Memory B cell (primary cell): ENCODE measurements at regions not wholly inside any gene's neighbourhood (a gene's known extent, or its start where the extent isn't known, plus 50 kb on each side); places are given as distances from the start of the nearest gene placed in this dataset.

Source experiments
- ATAC-seq: fragments of 150-1000 bp; cut with Tn5 transposase; 2 replicates; pipeline ENCODE4 v1.10.0; 2021; ENCODE audit warnings: low read depth, mild to moderate bottlenecking, moderate library complexity
- DNase-seq, 2 donors: peaks; one replicate each; pipeline ENCODE4 v3.0.0; 2022; ENCODE audit warnings: low spot score in 2 of 2
- H3K27ac Mint-ChIP-seq: one replicate; pipeline ENCODE4 v1.8.0; 2022; ENCODE audit warnings: mild to moderate bottlenecking, moderate library complexity, mixed read lengths
- H3K27me3 Mint-ChIP-seq: one replicate; pipeline ENCODE4 v1.8.0; 2022; ENCODE audit warnings: mixed read lengths
- H3K36me3 Mint-ChIP-seq: one replicate; pipeline ENCODE4 v1.8.0; 2022; ENCODE audit warnings: mild to moderate bottlenecking, mixed read lengths
- H3K4me1 Mint-ChIP-seq: one replicate; pipeline ENCODE4 v1.8.0; 2022; ENCODE audit warnings: mixed read lengths
- H3K4me3 Mint-ChIP-seq: one replicate; pipeline ENCODE4 v1.8.0; 2022; ENCODE audit warnings: mild to moderate bottlenecking, moderate library complexity, mixed read lengths
- H3K9me3 Mint-ChIP-seq: one replicate; pipeline ENCODE4 v1.8.0; 2022; ENCODE audit warnings: mixed read lengths

GRCh38 chr3:117435506-117435905 is 725.9 kb downstream of the TUSC7 start:
- H3K9me3 Mint-ChIP-seq = no peaks in the 10 kb centered on the region
- no peak for DNase-seq
- no peaks in the 10 kb centered on the region for H3K4me1 Mint-ChIP-seq
- H3K27me3 Mint-ChIP-seq = no peaks in the 10 kb centered on the region
- no peaks in the 10 kb centered on the region for H3K36me3 Mint-ChIP-seq
- no peak overlapping the region for H3K27ac Mint-ChIP-seq
- no peak overlapping the region for H3K4me3 Mint-ChIP-seq
- ATAC-seq = no peak

- no peak for DNase-seq
- no peaks in the 10 kb centered on the region for H3K36me3 Mint-ChIP-seq
- no peaks in the 10 kb centered on the region for H3K27me3 Mint-ChIP-seq
- no peak for ATAC-seq
- no peak overlapping the region for H3K27ac Mint-ChIP-seq
- no peak overlapping the region for H3K4me3 Mint-ChIP-seq
- no peaks in the 10 kb centered on the region for H3K9me3 Mint-ChIP-seq
- no peaks in the 10 kb centered on the region for H3K4me1 Mint-ChIP-seq
Measured at GRCh38 chr3:117439812-117440211, 730.2 kb downstream of the TUSC7 start.

GRCh38 chr3:117441851-117442250 is 732.3 kb downstream of the TUSC7 start:
- Mint-ChIP-seq H3K27me3 (no peaks in the 10 kb centered on the region), H3K4me1 (no peaks in the 10 kb centered on the region), H3K27ac (no peak overlapping the region), H3K4me3 (no peak overlapping the region), H3K36me3 (no peaks in the 10 kb centered on the region), H3K9me3 (no peaks in the 10 kb centered on the region)
- no peak for DNase-seq
- ATAC-seq = no peak

GRCh38 chr3:117442566-117442965 is 733.0 kb downstream of the TUSC7 start:
- DNase-seq (no peak), ATAC-seq (no peak)
- Mint-ChIP-seq H3K4me3 (no peak overlapping the region), H3K27ac (no peak overlapping the region), H3K27me3 (no peaks in the 10 kb centered on the region), H3K4me1 (no peaks in the 10 kb centered on the region), H3K36me3 (no peaks in the 10 kb centered on the region), H3K9me3 (no peaks in the 10 kb centered on the region)

GRCh38 chr3:117443014-117443413 is 733.4 kb downstream of the TUSC7 start:
- no peaks in the 10 kb centered on the region for H3K4me1 Mint-ChIP-seq
- no peaks in the 10 kb centered on the region for H3K9me3 Mint-ChIP-seq

GRCh38 chr3:117444175-117444574 is 734.6 kb downstream of the TUSC7 start:
- ATAC-seq = no peak

More at GRCh38 chr3:117443014-117443413, 733.4 kb downstream of the TUSC7 start:
- Mint-ChIP-seq H3K36me3 (no peaks in the 10 kb centered on the region), H3K4me3 (no peak overlapping the region), H3K27me3 (no peaks in the 10 kb centered on the region), H3K27ac (no peak overlapping the region)
- ATAC-seq (no peak), DNase-seq (no peak)

GRCh38 chr3:117447419-117447818 is 737.8 kb downstream of the TUSC7 start:
- no peaks in the 10 kb centered on the region for H3K9me3 Mint-ChIP-seq
- ATAC-seq (no peak), DNase-seq (no peak)
- H3K36me3 Mint-ChIP-seq = no peaks in the 10 kb centered on the region
- H3K4me1 Mint-ChIP-seq = no peaks in the 10 kb centered on the region
- H3K27me3 Mint-ChIP-seq = no peaks in the 10 kb centered on the region
- no peak overlapping the region for H3K27ac Mint-ChIP-seq
- no peak overlapping the region for H3K4me3 Mint-ChIP-seq

More at GRCh38 chr3:117444175-117444574, 734.6 kb downstream of the TUSC7 start:
- Mint-ChIP-seq H3K27ac (no peak overlapping the region), H3K4me1 (no peaks in the 10 kb centered on the region), H3K9me3 (no peaks in the 10 kb centered on the region), H3K36me3 (no peaks in the 10 kb centered on the region), H3K27me3 (no peaks in the 10 kb centered on the region), H3K4me3 (no peak overlapping the region)
- DNase-seq = no peak

- H3K36me3 Mint-ChIP-seq = no peaks in the 10 kb centered on the region
- H3K27ac Mint-ChIP-seq = no peak overlapping the region
- H3K4me1 Mint-ChIP-seq = no peaks in the 10 kb centered on the region
- no peak overlapping the region for H3K4me3 Mint-ChIP-seq
- ATAC-seq (no peak), DNase-seq (no peak)
- H3K27me3 Mint-ChIP-seq = no peaks in the 10 kb centered on the region
- H3K9me3 Mint-ChIP-seq = no peaks in the 10 kb centered on the region
Measured at GRCh38 chr3:117450026-117450425, 740.4 kb downstream of the TUSC7 start.

- ATAC-seq (no peak), DNase-seq (no peak)
- H3K9me3 Mint-ChIP-seq = no peaks in the 10 kb centered on the region
- H3K27ac Mint-ChIP-seq = no peak overlapping the region
- peaks cover 4% of the 10 kb centered on the region for H3K27me3 Mint-ChIP-seq
- H3K4me3 Mint-ChIP-seq = no peak overlapping the region
- no peaks in the 10 kb centered on the region for H3K36me3 Mint-ChIP-seq
- H3K4me1 Mint-ChIP-seq = no peaks in the 10 kb centered on the region
Measured at GRCh38 chr3:117454254-117454653, 744.7 kb downstream of the TUSC7 start.

GRCh38 chr3:117454908-117455307 is 745.3 kb downstream of the TUSC7 start:
- Mint-ChIP-seq H3K4me1 (no peaks in the 10 kb centered on the region), H3K36me3 (no peaks in the 10 kb centered on the region), H3K27ac (no peak overlapping the region), H3K9me3 (no peaks in the 10 kb centered on the region), H3K4me3 (no peak overlapping the region), H3K27me3 (peaks cover 4% of the 10 kb centered on the region)
- no peak for ATAC-seq
- DNase-seq = no peak

GRCh38 chr3:117455782-117456181 is 746.2 kb downstream of the TUSC7 start:
- Mint-ChIP-seq H3K27ac (no peak overlapping the region), H3K4me1 (no peaks in the 10 kb centered on the region), H3K27me3 (peaks cover 4% of the 10 kb centered on the region), H3K36me3 (no peaks in the 10 kb centered on the region), H3K9me3 (no peaks in the 10 kb centered on the region), H3K4me3 (no peak overlapping the region)
- DNase-seq = no peak
- no peak for ATAC-seq

- H3K4me1 Mint-ChIP-seq = no peaks in the 10 kb centered on the region
- ATAC-seq (no peak), DNase-seq (no peak)
- H3K9me3 Mint-ChIP-seq = no peaks in the 10 kb centered on the region
- H3K36me3 Mint-ChIP-seq = no peaks in the 10 kb centered on the region
- H3K27ac Mint-ChIP-seq = no peak overlapping the region
- H3K27me3 Mint-ChIP-seq = no peaks in the 10 kb centered on the region
- H3K4me3 Mint-ChIP-seq = no peak overlapping the region
Measured at GRCh38 chr3:117463276-117464115, 753.9 kb downstream of the TUSC7 start.

GRCh38 chr3:117471831-117472230 is 762.3 kb downstream of the TUSC7 start:
- no peak overlapping the region for H3K27ac Mint-ChIP-seq
- no peaks in the 10 kb centered on the region for H3K4me1 Mint-ChIP-seq
- ATAC-seq (no peak), DNase-seq (no peak)
- H3K27me3 Mint-ChIP-seq = peaks cover 1% of the 10 kb centered on the region
- H3K9me3 Mint-ChIP-seq = no peaks in the 10 kb centered on the region
- H3K4me3 Mint-ChIP-seq = no peak overlapping the region
- no peaks in the 10 kb centered on the region for H3K36me3 Mint-ChIP-seq

GRCh38 chr3:117473981-117474538 is 764.5 kb downstream of the TUSC7 start:
- Mint-ChIP-seq H3K4me1 (no peaks in the 10 kb centered on the region), H3K9me3 (no peaks in the 10 kb centered on the region), H3K27ac (no peak overlapping the region), H3K27me3 (peaks cover 1% of the 10 kb centered on the region), H3K36me3 (no peaks in the 10 kb centered on the region), H3K4me3 (no peak overlapping the region)
- ATAC-seq (no peak), DNase-seq (no peak)

GRCh38 chr3:117476572-117476971 is 767.0 kb downstream of the TUSC7 start:
- no peak for ATAC-seq
- H3K9me3 Mint-ChIP-seq = no peaks in the 10 kb centered on the region
- DNase-seq = no peak
- H3K4me1 Mint-ChIP-seq = no peaks in the 10 kb centered on the region
- H3K4me3 Mint-ChIP-seq = no peak overlapping the region
- H3K27ac Mint-ChIP-seq = no peak overlapping the region
- no peaks in the 10 kb centered on the region for H3K36me3 Mint-ChIP-seq
- H3K27me3 Mint-ChIP-seq = peaks cover 1% of the 10 kb centered on the region
